ELF-1 (cell line): ENCODE measurements at regions not wholly inside any gene's neighbourhood (a gene's known extent, or its start where the extent isn't known, plus 50 kb on each side); places are given as distances from the start of the nearest gene placed in this dataset.
"Not testable (repeated sequence)": the region's sequence is repeated elsewhere in the genome, so short reads cannot be mapped to it uniquely, and the experiment has no call there.

Experiments
- DNase-seq: peaks from one replicate; pipeline ENCODE4 v3.0.0-alpha.2; 2016; ENCODE audit warnings: low read depth, low spot score

GRCh38 chr16:35102780-35103403 lies 1643.5 kb downstream of the TP53TG3F start:
- DNase-seq, result no peak

- DNase-seq, result not testable (repeated sequence)
Observed at GRCh38 chr16:35111772-35112171, 1652.4 kb downstream of the TP53TG3F start.

GRCh38 chr16:35131429-35131828 lies 1672.0 kb downstream of the TP53TG3F start:
- no peak for DNase-seq

GRCh38 chr16:35134471-35134870 lies 1675.1 kb downstream of the TP53TG3F start:
- no peak for DNase-seq

GRCh38 chr16:35140293-35140986 lies 1681.0 kb downstream of the TP53TG3F start:
- no peak for DNase-seq

GRCh38 chr16:35141303-35141702 lies 1681.9 kb downstream of the TP53TG3F start:
- no peak for DNase-seq

GRCh38 chr16:35142147-35142808 lies 1682.9 kb downstream of the TP53TG3F start:
- DNase-seq, result no peak

- DNase-seq, result no peak
Observed at GRCh38 chr16:35142809-35143192, 1683.4 kb downstream of the TP53TG3F start.

- no peak for DNase-seq
Observed at GRCh38 chr16:35144212-35144932, 1685.0 kb downstream of the TP53TG3F start.

- no peak for DNase-seq
Observed at GRCh38 chr16:35146031-35146710, 1686.8 kb downstream of the TP53TG3F start.

- DNase-seq, result no peak
Observed at GRCh38 chr16:35146723-35147458, 1687.5 kb downstream of the TP53TG3F start.

- DNase-seq, result no peak
Observed at GRCh38 chr16:35147556-35148504, 1688.4 kb downstream of the TP53TG3F start.

- DNase-seq, result no peak
Observed at GRCh38 chr16:35148748-35149147, 1689.3 kb downstream of the TP53TG3F start.

GRCh38 chr16:35149550-35149949 lies 1690.1 kb downstream of the TP53TG3F start:
- DNase-seq, result no peak

GRCh38 chr16:35150805-35151312 lies 1691.4 kb downstream of the TP53TG3F start:
- no peak for DNase-seq

GRCh38 chr16:35152067-35152627 lies 1692.7 kb downstream of the TP53TG3F start:
- no peak for DNase-seq

- no peak for DNase-seq
Observed at GRCh38 chr16:35154627-35155026, 1695.2 kb downstream of the TP53TG3F start.

GRCh38 chr16:35157549-35157948 lies 1698.1 kb downstream of the TP53TG3F start:
- DNase-seq, result not testable (repeated sequence)

GRCh38 chr16:35169324-35169723 lies 1709.9 kb downstream of the TP53TG3F start:
- DNase-seq, result not testable (repeated sequence)
